ENCODE measurements at regions not wholly inside any gene's neighbourhood (a gene's known extent, or its start where the extent isn't known, plus 50 kb on each side); places are given as distances from the start of the nearest gene placed in this dataset.
A peak's percentile ranks its signal among the peaks of the same experiment; 100 is the strongest.

DNA sequence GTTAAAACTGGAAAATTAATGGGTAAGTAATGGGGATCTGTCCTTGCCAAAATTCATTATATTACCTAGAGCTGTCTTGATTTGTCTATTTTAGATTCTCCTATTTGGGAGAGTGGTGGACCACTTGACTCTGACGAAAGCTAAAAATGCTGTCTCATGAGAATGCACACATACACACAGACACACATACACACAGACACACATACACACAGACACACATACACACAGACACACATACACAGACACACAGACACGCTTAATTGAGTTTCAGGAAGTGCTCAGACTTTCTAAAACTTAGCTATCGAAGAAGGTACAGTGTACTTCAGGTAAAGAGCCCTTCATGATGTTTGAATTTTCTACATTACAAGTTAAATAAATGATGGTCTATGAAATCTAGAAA lies 279.5 kb downstream of the ANKRD50 start:
- no peak for DNase-seq

DNA sequence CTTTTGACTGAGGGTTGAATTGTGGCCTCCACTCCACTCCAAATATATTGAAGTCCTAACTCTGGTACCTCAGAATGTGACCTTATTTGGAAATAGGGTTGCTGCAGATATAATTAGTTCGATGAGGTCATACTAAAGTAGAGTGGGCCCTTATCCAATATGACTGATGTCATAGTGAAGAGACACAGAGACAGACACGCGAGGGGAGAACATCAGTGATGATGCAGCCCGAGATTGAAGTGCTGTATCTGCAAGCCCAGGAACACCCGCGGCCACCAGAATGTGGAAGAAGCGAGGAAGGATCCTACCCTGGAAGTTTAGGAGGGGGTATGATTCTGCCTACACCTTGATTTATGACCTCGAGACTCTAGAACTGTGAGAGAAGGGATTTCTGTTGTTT lies 279.0 kb downstream of the ANKRD50 start:
- DNase-seq: no peak

GRCh38 chr4:124435274-124435950 lies 277.1 kb downstream of the ANKRD50 start:
- no peak for DNase-seq

- no peak for DNase-seq
Observed at GRCh38 chr4:124437853-124438495, 274.6 kb downstream of the ANKRD50 start.

- DNase-seq: no peak
Observed at GRCh38 chr4:124445071-124445470, 267.5 kb downstream of the ANKRD50 start.

DNA sequence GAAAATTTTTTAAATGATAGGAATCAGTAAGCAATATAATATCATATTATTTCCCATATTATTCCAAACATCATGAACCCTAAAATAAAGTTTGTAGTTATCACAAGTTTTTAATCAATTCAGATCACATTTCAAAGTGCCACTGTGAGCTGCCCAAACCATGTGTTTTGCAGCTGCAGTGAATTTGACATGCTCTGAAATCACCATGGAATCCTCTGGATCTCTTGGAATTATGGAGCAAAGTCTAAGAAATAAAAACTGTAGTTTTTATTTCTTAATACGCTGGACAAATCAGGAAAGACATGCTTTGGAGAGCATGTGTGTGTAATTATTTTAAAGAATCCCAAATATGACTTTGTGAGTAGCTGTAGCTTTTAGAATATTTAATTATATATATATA lies 262.7 kb downstream of the ANKRD50 start:
- DNase-seq: no peak

DNA sequence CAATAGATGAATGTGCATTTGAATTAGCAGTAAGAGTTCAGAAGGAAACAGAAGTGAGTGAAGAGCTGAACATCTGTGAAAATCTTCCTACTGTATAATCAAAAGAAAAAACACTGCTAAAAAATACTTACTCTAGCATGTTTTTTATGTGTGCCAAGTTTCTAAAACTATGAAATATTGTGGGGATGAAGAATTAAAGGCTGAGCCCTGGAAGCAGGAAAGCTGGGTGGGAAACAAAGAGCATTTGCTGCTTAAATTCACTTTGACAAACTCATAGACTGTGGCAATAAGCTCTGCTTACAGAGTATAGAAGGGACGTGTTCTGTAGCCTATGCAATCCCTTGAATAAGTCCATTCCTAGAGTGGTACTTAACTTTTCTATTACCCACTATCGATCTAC lies 261.7 kb downstream of the ANKRD50 start:
- no peak for DNase-seq

GRCh38 chr4:124454772-124455270 lies 257.7 kb downstream of the ANKRD50 start:
- no peak for DNase-seq

DNA sequence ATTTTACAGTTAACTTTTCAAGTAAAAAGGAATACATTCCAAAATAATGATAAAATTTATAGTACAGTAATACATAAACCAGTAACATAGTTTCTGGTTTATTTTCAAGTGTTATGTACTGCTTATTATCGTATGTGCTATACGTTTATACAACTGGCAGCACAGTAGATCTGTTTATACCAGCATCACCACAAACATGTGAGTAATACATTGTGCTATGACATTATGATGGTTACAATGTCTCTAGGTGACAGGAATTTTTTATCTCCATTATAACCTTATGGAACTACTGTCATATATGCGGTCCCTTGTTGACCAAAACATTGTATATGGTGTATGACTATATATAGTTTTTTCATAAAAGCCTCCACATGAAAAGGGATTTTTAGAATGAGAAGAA lies 256.9 kb downstream of the ANKRD50 start:
- DNase-seq: no peak

GRCh38 chr4:124459196-124459940 lies 253.2 kb downstream of the ANKRD50 start:
- no peak for DNase-seq

GRCh38 chr4:124459941-124460310 lies 252.6 kb downstream of the ANKRD50 start:
- DNase-seq: no peak

DNA sequence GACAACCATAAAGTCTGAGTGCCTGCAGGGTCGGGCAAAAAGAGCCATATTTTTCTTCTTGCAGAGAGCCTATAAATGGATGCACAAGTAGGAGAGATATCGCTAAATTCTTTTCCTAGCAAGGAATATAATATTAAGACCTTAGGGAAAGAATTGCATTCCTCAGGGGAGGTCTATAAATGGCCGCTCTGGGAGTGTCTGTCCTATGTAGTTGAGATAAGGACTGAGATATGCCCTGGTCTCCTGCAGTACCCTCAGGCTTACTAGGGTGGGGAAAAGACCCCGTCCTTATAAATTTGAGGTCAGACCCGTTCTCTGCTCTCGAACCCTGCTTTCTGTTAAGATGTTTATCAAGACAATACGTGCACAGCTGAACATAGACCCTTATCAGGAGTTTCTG lies 250.9 kb downstream of the ANKRD50 start:
- peak in 1 of 4 experiments; percentile 1 for DNase-seq

GRCh38 chr4:124462954-124463828 lies 249.3 kb downstream of the ANKRD50 start:
- DNase-seq: no peak

DNA sequence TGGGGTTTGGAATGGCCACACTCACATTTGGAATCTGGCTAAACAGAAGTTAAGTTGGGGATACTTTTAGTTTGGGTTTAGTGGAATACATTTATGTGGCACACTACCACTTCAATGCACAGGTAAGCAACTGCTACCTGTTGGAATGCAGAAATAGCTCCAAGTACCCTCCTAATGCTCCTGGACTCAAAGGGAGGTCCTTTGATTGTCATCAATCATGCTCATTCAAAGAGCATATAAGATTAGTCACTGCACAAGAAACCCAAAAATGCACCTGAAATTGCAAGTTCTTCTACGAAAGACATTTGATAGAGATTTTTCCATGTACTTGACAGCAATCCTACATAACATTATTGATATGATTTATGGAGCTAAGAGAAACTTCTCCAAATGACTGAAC lies 247.7 kb downstream of the ANKRD50 start:
- no peak for DNase-seq

DNA sequence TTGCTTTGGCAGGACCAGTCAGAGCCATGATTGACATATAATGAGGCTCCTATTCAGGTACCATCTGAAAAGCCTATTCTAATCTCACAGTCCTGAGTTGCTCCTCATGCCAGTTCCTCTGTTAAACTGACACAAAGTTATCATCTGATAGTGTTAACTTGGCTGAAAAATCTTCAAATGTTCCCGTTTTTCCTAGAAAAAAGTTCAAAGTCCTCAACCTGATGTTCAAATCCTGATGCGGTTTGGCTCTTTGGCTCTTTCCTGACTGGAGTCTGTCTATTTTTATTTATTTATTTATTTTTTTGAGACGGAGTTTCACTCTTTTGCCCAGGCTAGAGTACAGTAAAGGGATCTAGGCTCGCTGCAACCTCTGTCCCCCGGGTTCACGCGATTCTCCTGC lies 244.2 kb downstream of the ANKRD50 start:
- DNase-seq: no peak

DNA sequence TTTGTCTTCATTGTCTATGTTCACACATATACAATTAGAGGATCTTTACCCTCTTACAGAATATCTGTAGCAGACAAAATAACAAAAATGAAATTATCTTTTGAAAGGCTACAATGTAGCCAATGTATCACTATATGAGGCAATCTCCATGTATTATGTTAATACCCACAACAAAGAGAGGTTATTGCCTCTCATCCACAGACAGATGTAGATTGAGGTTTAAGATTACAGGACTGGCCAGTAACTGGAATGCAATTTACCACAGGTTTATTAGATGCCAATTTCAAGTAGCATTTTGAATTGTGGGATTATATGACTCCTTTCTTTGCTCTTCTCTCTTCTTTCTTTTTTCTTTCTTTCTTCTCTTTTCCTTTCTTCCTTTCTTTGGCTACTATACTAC lies 242.6 kb downstream of the ANKRD50 start:
- no peak for DNase-seq

GRCh38 chr4:124478470-124478869 lies 234.1 kb downstream of the ANKRD50 start:
- DNase-seq: no peak

DNA sequence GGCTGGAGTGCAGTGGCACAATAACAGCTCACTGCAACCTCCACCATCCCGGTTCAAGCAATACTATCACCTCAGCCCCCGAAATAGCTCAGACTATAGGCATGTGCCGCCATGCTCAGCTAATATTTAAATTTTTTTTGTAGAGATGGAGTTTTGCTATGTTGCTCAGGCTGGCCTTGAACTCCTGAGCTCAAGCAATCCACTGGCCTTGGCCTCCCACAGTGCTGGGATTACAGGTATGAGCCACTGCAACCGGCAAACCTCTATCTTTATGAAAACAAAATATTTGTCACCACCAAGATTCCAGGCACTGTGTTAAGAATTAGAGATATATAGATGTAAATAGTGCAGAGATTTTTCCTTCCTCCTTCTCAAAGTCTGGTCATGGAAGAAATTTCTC lies 232.5 kb downstream of the ANKRD50 start:
- DNase-seq: no peak

DNA sequence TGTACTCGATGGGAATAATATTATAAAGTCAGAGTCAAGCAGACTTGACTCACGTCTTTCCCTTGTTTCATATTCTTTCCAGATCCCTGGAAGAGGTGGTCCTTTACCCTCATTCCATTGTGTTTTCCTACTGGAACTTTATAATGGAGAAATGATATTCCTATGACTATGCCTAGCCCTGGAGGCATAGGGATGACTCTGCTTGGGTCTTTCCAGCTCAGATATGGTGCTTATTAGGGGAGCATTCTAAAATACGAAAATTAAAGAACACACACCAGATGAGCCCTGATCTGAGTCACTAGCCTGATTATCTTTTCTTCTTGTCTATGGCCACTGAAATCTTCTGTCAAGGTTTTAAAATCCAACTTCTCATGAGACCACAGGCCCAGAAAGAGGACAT lies 231.4 kb downstream of the ANKRD50 start:
- no peak for DNase-seq

GRCh38 chr4:124483048-124483906 lies 229.3 kb downstream of the ANKRD50 start:
- DNase-seq: no peak

GRCh38 chr4:124484008-124484407 lies 228.5 kb downstream of the ANKRD50 start:
- DNase-seq: no peak

GRCh38 chr4:124484940-124485339 lies 227.6 kb downstream of the ANKRD50 start:
- no peak for DNase-seq

All from suppressor macrophage (primary cell).